ENCODE measurements at regions not wholly inside any gene's neighbourhood (a gene's known extent, or its start where the extent isn't known, plus 50 kb on each side); places are given as distances from the start of the nearest gene placed in this dataset.

- TF ChIP-seq, protein P1, sequence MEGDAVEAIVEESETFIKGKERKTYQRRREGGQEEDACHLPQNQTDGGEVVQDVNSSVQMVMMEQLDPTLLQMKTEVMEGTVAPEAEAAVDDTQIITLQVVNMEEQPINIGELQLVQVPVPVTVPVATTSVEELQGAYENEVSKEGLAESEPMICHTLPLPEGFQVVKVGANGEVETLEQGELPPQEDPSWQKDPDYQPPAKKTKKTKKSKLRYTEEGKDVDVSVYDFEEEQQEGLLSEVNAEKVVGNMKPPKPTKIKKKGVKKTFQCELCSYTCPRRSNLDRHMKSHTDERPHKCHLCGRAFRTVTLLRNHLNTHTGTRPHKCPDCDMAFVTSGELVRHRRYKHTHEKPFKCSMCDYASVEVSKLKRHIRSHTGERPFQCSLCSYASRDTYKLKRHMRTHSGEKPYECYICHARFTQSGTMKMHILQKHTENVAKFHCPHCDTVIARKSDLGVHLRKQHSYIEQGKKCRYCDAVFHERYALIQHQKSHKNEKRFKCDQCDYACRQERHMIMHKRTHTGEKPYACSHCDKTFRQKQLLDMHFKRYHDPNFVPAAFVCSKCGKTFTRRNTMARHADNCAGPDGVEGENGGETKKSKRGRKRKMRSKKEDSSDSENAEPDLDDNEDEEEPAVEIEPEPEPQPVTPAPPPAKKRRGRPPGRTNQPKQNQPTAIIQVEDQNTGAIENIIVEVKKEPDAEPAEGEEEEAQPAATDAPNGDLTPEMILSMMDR (IDR thresholded peaks at IDR 0.05; ENCODE audit: insufficient read depth, low read depth, low read length), result no peak
- no peak for TF ChIP-seq EZH2 (IDR thresholded peaks at IDR 0.05; ENCODE audit: insufficient read depth, low read length)
- no peak overlapping the region for H3K4me3 ChIP-seq (ENCODE audit: insufficient read depth, low read depth, low read length)
- no peak for DNase-seq (ENCODE audit: low read depth)
- Mint-ChIP-seq H3K4me1 (ENCODE audit: low read depth, unreplicated experiment) (no peaks in the 10 kb centered on the region), H3K4me3 (ENCODE audit: unreplicated experiment) (no peak overlapping the region), H3K27me3 (ENCODE audit: low read depth, unreplicated experiment) (peaks cover 59% of the 10 kb centered on the region), H3K27ac (ENCODE audit: unreplicated experiment) (no peak overlapping the region), H3K9me3 (ENCODE audit: unreplicated experiment) (peaks cover 2% of the 10 kb centered on the region), H3K36me3 (ENCODE audit: low read depth, unreplicated experiment) (peaks cover 2% of the 10 kb centered on the region)
- H3K9ac ChIP-seq (ENCODE audit: low read length), result no peak overlapping the region
- H3K27ac ChIP-seq (ENCODE audit: low read depth, low read length), result no peak overlapping the region
- no peaks in the 10 kb centered on the region for H3K79me2 ChIP-seq (ENCODE audit: insufficient read depth, low read length)
- H4K20me1 ChIP-seq (ENCODE audit: insufficient read depth, low read length), result no peaks in the 10 kb centered on the region
- H3K4me1 ChIP-seq (ENCODE audit: insufficient read depth, low read length), result no peaks in the 10 kb centered on the region
- H3K36me3 ChIP-seq (ENCODE audit: insufficient read depth, low read length), result no peaks in the 10 kb centered on the region
- H3K4me2 ChIP-seq (ENCODE audit: low read length), result no peak overlapping the region
- H3K9me3 ChIP-seq (ENCODE audit: insufficient read depth, low read depth, low read length), result no peaks in the 10 kb centered on the region
- no peak overlapping the region for H2AFZ ChIP-seq (ENCODE audit: low read depth, low read length)
- no peak for FAIRE-seq
- no peaks in the 10 kb centered on the region for H3K27me3 ChIP-seq (ENCODE audit: insufficient read depth, low read length)
Measured at GRCh38 chr11:69375316-69376154, 81.6 kb downstream of the MYEOV start.

GRCh38 chr11:69376155-69377028 is 82.4 kb downstream of the MYEOV start:
- no peak for FAIRE-seq
- Histone ChIP-seq H3K79me2 (ENCODE audit: insufficient read depth, low read length) (no peaks in the 10 kb centered on the region), H3K4me1 (ENCODE audit: insufficient read depth, low read length) (no peaks in the 10 kb centered on the region), H3K9ac (ENCODE audit: low read length) (no peak overlapping the region), H3K9me3 (ENCODE audit: insufficient read depth, low read depth, low read length) (no peaks in the 10 kb centered on the region), H3K27ac (ENCODE audit: low read depth, low read length) (no peak overlapping the region), H3K4me2 (ENCODE audit: low read length) (no peak overlapping the region), H3K4me3 (ENCODE audit: insufficient read depth, low read depth, low read length) (no peak overlapping the region), H3K36me3 (ENCODE audit: insufficient read depth, low read length) (no peaks in the 10 kb centered on the region), H2AFZ (ENCODE audit: low read depth, low read length) (no peak overlapping the region), H3K27me3 (ENCODE audit: insufficient read depth, low read length) (no peaks in the 10 kb centered on the region), H4K20me1 (ENCODE audit: insufficient read depth, low read length) (no peaks in the 10 kb centered on the region)
- Mint-ChIP-seq H3K4me3 (ENCODE audit: unreplicated experiment) (no peak overlapping the region), H3K9me3 (ENCODE audit: unreplicated experiment) (no peaks in the 10 kb centered on the region), H3K4me1 (ENCODE audit: low read depth, unreplicated experiment) (no peaks in the 10 kb centered on the region), H3K27me3 (ENCODE audit: low read depth, unreplicated experiment) (peaks cover 52% of the 10 kb centered on the region), H3K27ac (ENCODE audit: unreplicated experiment) (no peak overlapping the region), H3K36me3 (ENCODE audit: low read depth, unreplicated experiment) (peaks cover 2% of the 10 kb centered on the region)
- TF ChIP-seq, protein P1 (IDR thresholded peaks at IDR 0.05; ENCODE audit: insufficient read depth, low read depth, low read length), result no peak
- no peak for TF ChIP-seq EZH2 (IDR thresholded peaks at IDR 0.05; ENCODE audit: insufficient read depth, low read length)
- DNase-seq (ENCODE audit: low read depth), result no peak

Measured in astrocyte (in vitro differentiated cells and primary cell).